ENCODE measurements at regions not wholly inside any gene's neighbourhood (a gene's known extent, or its start where the extent isn't known, plus 50 kb on each side); places are given as distances from the start of the nearest gene placed in this dataset.
A peak's percentile ranks its signal among the peaks of the same experiment; 100 is the strongest.

DNA sequence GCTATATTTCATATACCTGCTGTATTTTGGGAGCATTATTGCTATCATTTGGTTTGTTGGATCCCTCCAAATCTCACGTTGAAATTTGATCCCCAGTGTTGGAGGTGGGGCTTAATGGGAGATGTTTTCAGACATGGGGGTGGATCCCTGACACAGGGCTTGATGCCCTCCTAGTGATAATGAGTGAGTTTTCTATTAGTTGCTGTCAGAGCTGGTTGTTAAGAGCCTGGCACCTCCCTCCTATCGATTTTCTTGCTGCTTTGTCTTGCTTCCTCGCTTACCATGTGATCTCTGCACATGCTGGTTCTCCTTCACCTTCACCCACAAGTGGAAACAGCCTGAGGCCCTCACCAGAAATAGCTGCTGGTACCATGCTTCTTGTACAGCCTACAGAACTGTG is 259.9 kb upstream of the STARD13 start:
- peaks cover 2 to 45% (median 28%) of the 10 kb centered on the region in 9 donors for H3K4me1 ChIP-seq
- DNase-seq: no peak
- H3K27me3 ChIP-seq: no peaks in the 10 kb centered on the region
- H3K4me3 ChIP-seq: no peak overlapping the region
- WGBS, 2 donors: 92 to 96% methylated on average over 3 of the region's 3 CpGs
- H3K9me3 ChIP-seq: no peaks in the 10 kb centered on the region
- intact Hi-C loops (cut with DNase I): loop anchor here in 8 of 10 donors (5.0 to 10.0 kb wide), 7 partner anchors 67 to 881 kb away; no protein-coding TSS in a partner anchor
- peak overlapping the region in 5 of 10 donors; percentile 21 to 99 (median 97) for H3K27ac ChIP-seq
- ATAC-seq: no peak
- TF ChIP-seq, protein P1, sequence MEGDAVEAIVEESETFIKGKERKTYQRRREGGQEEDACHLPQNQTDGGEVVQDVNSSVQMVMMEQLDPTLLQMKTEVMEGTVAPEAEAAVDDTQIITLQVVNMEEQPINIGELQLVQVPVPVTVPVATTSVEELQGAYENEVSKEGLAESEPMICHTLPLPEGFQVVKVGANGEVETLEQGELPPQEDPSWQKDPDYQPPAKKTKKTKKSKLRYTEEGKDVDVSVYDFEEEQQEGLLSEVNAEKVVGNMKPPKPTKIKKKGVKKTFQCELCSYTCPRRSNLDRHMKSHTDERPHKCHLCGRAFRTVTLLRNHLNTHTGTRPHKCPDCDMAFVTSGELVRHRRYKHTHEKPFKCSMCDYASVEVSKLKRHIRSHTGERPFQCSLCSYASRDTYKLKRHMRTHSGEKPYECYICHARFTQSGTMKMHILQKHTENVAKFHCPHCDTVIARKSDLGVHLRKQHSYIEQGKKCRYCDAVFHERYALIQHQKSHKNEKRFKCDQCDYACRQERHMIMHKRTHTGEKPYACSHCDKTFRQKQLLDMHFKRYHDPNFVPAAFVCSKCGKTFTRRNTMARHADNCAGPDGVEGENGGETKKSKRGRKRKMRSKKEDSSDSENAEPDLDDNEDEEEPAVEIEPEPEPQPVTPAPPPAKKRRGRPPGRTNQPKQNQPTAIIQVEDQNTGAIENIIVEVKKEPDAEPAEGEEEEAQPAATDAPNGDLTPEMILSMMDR (IDR thresholded peaks at IDR 0.05): no peak
- no peaks in the 10 kb centered on the region for H3K36me3 ChIP-seq

DNA sequence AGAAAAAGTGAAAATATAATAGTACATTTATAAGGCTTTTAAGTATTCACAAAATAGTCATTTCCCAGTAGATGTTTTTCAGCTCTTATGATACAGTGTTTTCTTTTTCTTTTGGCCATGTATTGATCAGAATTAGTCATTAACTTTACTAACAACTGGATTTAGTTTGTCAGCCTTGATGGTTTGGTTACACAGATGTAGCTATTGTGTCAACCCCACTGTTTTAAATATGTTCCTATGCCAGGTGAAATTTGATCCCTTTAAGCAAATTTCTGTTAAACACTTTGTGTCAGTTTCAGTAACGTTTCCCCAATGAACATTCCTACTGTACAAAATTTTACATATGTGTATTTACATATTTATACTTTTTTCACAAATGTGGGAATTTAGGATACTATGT is 261.5 kb upstream of the STARD13 start:
- WGBS, 2 donors: 17 to 35% methylated on average over 1 of the region's 1 CpG
- Histone ChIP-seq H3K4me1 (peaks cover 0 to 30% (median 14%) of the 10 kb centered on the region in 9 donors), H3K27me3 (no peaks in the 10 kb centered on the region), H3K36me3 (no peaks in the 10 kb centered on the region), H3K9me3 (no peaks in the 10 kb centered on the region), H3K4me3 (no peak overlapping the region), H3K27ac (peak overlapping the region in 1 of 10 donors; percentile 11)
- TF ChIP-seq, protein P1 (IDR thresholded peaks at IDR 0.05): no peak
- DNase-seq (no peak), ATAC-seq (no peak)
- intact Hi-C loops (cut with DNase I): loop anchor here in 8 of 10 donors (5.0 to 10.0 kb wide), 7 partner anchors 65 to 882 kb away; no protein-coding TSS in a partner anchor

DNA sequence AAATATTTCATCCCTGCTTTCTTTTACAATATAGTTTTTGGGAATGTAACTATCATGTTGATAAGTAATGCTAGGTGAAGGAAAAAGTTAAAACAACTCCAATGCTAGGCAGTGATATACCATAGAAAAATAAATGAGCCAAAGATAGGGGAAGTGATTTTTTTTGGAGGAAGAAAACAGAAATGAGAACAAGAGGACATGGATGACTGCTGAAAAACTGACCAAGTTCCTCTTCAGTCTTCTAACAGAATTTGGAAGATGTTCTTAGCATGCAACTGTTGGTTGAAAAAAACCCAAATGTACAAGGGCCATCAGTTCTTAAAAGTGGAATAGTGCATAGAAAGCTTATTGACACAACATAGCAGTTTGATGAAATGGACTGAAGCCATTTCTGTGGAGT is 262.5 kb upstream of the STARD13 start:
- Histone ChIP-seq H3K9me3 (no peaks in the 10 kb centered on the region), H3K27me3 (no peaks in the 10 kb centered on the region), H3K4me1 (peaks cover 0 to 30% (median 13%) of the 10 kb centered on the region in 9 donors), H3K4me3 (no peak overlapping the region), H3K27ac (peak overlapping the region in 1 of 10 donors; percentile 55), H3K36me3 (no peaks in the 10 kb centered on the region)
- intact Hi-C loops (cut with DNase I): loop anchor here in 8 of 10 donors (5.0 to 10.0 kb wide), 7 partner anchors 64 to 883 kb away; no protein-coding TSS in a partner anchor
- ATAC-seq (no peak), DNase-seq (no peak)
- TF ChIP-seq, protein P1 (IDR thresholded peaks at IDR 0.05): no peak

DNA sequence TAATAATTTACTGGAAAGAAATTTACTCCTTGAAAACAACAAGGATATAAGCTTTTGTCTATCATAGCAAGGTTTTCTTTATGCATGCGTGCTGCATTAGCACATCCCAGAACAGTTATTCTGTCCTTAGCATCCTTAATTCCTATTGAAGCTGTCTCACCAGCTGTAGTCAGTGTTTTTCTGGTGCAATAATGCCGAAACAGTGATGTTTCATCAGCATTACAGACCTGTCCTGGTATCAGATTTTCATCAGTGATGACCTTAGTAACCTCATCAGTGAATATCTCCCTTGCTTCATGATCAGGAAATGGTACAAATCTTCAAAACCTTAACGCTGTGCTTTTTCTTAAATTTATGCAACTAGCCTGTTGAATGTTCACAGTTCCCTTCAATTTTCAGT is 264.7 kb upstream of the STARD13 start:
- intact Hi-C loops (cut with DNase I): loop anchor here in 1 of 10 donors (10.0 kb wide), 1 partner anchor 65 kb away; no protein-coding TSS in a partner anchor
- H3K9me3 ChIP-seq: no peaks in the 10 kb centered on the region
- DNase-seq (no peak), ATAC-seq (no peak)
- peaks cover 0 to 10% (median 7%) of the 10 kb centered on the region in 9 donors for H3K4me1 ChIP-seq
- no peaks in the 10 kb centered on the region for H3K36me3 ChIP-seq
- WGBS, 2 donors: 94 to 97% methylated on average over 3 of the region's 3 CpGs
- no peak overlapping the region for H3K27ac ChIP-seq
- TF ChIP-seq, protein P1 (IDR thresholded peaks at IDR 0.05): no peak
- H3K27me3 ChIP-seq: no peaks in the 10 kb centered on the region
- H3K4me3 ChIP-seq: no peak overlapping the region
